ENCODE measurements at regions not wholly inside any gene's neighbourhood (a gene's known extent, or its start where the extent isn't known, plus 50 kb on each side); places are given as distances from the start of the nearest gene placed in this dataset.

DNA sequence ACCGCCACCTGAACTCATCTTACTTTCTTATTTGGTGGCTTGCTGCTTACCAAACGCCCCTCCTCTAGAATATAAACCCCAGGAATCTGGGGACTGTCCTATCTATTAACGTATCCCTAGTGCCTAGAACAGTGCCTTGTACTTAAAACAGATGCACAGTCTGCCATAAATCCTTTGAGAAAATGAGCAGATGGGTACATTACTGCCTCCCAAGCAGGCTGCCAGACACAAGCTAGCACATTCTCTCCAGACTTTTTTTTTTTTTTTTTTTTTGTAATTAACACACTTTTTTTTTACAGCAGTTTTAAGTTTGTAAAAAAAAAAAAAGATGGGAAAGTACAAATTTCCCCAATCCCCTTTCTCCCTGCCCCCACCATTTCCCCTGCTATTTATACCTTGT lies 57.3 kb upstream of the RPL38 start:
- TF ChIP-seq, protein P1, sequence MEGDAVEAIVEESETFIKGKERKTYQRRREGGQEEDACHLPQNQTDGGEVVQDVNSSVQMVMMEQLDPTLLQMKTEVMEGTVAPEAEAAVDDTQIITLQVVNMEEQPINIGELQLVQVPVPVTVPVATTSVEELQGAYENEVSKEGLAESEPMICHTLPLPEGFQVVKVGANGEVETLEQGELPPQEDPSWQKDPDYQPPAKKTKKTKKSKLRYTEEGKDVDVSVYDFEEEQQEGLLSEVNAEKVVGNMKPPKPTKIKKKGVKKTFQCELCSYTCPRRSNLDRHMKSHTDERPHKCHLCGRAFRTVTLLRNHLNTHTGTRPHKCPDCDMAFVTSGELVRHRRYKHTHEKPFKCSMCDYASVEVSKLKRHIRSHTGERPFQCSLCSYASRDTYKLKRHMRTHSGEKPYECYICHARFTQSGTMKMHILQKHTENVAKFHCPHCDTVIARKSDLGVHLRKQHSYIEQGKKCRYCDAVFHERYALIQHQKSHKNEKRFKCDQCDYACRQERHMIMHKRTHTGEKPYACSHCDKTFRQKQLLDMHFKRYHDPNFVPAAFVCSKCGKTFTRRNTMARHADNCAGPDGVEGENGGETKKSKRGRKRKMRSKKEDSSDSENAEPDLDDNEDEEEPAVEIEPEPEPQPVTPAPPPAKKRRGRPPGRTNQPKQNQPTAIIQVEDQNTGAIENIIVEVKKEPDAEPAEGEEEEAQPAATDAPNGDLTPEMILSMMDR (conservative IDR thresholded peaks at IDR 0.05; ENCODE audit: low read depth, low read length), result no peak
- TF ChIP-seq EZH2 (IDR thresholded peaks at IDR 0.05; ENCODE audit: low read length, unreplicated experiment) (no peak), EZH2phosphoT487 (IDR thresholded peaks at IDR 0.05; ENCODE audit: borderline replicate concordance, low read length) (no peak)

All from PC-3 (cell line).